AG04449 (cell line): ENCODE measurements at regions not wholly inside any gene's neighbourhood (a gene's known extent, or its start where the extent isn't known, plus 50 kb on each side); places are given as distances from the start of the nearest gene placed in this dataset.

ENCODE experiments used
- CTCF ChIA-PET: fragments of 350-600 bp; formaldehyde crosslinking; extraction: SDS; loops from one replicate; lab custom pipeline; 2021; ENCODE audit warnings: antibody characterized with exemption; lab: Yijun Ruan, JAX
- POLR2A ChIA-PET: fragments of 400-600, 350-600 bp; formaldehyde crosslinking; extraction: SDS; loops from one replicate; lab custom pipeline; 2020; ENCODE audit warnings: antibody characterized with exemption, inconsistent platforms; lab: Yijun Ruan, JAX
- DNase-seq: peaks from one replicate; pipeline ENCODE4 v3.0.0-alpha.2; 2010; ENCODE audit warnings: low read depth, low spot score
- H3K4me3 ChIP-seq: 2 replicates; pipeline ENCODE4 v1.5.1; 2011; ENCODE audit warnings: low read depth, mild to moderate bottlenecking, control low read depth, low read length
- TF ChIP-seq, protein P1 (sequence below): IDR thresholded peaks from one replicate; pipeline ENCODE4 v1.5.1; 2011; ENCODE audit warnings: mild to moderate bottlenecking, moderate library complexity, low read length, control low read depth, inconsistent platforms; ENCODE audit not compliant: insufficient read depth; ENCODE audit errors: missing control alignments

DNA sequence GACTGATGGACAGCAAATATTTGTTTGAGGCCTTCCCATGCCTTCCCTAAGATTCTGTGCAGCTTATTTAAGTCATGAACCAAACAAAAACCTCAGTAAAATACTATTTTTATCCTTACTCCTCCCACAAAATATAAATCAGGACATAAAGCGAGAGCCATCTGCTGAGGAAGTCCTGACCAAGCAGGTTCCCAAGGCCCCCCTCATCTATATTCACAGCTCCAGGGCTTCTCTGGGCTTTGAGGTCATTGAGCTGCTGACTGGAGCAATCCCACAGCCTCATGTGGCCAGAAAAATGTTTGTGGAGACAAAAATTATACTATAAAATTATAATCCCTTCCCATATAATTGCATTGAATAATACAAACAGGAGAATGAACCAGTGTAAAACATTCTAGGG lies 846.2 kb downstream of the ADGRL2 start:
- ChIA-PET POLR2A (no interaction called here), CTCF (no interaction called here)
- no peak overlapping the region for H3K4me3 ChIP-seq
- no peak for DNase-seq
- TF ChIP-seq, protein P1, sequence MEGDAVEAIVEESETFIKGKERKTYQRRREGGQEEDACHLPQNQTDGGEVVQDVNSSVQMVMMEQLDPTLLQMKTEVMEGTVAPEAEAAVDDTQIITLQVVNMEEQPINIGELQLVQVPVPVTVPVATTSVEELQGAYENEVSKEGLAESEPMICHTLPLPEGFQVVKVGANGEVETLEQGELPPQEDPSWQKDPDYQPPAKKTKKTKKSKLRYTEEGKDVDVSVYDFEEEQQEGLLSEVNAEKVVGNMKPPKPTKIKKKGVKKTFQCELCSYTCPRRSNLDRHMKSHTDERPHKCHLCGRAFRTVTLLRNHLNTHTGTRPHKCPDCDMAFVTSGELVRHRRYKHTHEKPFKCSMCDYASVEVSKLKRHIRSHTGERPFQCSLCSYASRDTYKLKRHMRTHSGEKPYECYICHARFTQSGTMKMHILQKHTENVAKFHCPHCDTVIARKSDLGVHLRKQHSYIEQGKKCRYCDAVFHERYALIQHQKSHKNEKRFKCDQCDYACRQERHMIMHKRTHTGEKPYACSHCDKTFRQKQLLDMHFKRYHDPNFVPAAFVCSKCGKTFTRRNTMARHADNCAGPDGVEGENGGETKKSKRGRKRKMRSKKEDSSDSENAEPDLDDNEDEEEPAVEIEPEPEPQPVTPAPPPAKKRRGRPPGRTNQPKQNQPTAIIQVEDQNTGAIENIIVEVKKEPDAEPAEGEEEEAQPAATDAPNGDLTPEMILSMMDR, result no peak

DNA sequence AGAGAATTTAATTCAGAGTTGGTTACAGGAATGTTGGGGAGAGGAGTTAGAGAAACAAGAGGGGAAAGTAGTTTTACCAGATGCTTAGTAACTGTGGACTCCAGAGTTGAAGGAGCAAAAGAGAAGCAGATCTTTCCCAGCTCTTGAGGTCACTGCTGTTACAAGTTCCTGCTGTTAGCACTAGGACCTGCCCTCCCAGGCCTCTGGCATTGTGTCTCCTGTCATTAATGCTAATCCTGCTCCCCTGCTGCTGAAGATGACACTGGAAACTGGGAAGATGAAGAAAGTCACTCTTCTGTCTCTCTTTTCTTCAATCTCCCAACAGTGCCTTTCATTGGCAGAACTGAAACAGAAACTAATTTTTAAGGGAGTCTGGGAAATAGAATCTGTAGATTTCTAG lies 845.6 kb downstream of the ADGRL2 start:
- no peak for DNase-seq
- TF ChIP-seq, protein P1, result no peak
- ChIA-PET POLR2A (no interaction called here), CTCF (no interaction called here)
- H3K4me3 ChIP-seq, result no peak overlapping the region

DNA sequence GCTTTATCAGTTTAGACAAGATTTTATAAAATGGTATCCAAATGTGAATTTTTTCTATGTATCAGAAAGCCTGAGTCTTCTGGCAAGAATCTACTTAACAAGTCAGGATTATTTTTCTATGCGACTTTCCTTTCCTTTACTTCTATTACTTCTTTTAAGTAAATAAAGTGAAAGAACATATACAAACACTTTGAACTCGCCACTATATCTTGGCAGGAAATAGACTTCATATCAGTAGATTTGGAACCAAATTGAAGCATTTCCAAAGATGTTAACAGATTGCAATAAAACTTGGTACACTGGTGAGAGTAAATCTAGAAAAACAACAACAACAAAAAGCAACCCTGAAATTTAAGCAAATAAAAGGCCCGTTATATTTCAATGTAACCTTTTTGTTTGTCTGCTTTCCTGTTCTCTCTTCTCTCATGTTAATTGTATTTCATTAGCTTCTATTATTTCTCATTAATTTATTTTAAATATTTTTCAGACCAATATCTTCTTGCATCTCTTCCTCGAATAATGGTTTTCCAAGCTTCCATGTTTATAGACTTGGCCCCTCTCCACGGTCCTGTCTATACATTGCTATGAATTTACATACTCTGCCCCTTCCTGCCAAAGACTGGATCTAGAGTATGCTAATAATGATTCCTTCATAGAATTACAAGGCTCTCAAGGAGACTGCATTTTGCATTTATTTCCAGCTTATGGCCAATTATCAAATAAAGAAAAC lies 843.6 kb downstream of the ADGRL2 start:
- CTCF ChIA-PET, result no interaction called here
- POLR2A ChIA-PET, result no interaction called here
- DNase-seq, result no peak
- TF ChIP-seq, protein P1, result no peak
- no peak overlapping the region for H3K4me3 ChIP-seq

DNA sequence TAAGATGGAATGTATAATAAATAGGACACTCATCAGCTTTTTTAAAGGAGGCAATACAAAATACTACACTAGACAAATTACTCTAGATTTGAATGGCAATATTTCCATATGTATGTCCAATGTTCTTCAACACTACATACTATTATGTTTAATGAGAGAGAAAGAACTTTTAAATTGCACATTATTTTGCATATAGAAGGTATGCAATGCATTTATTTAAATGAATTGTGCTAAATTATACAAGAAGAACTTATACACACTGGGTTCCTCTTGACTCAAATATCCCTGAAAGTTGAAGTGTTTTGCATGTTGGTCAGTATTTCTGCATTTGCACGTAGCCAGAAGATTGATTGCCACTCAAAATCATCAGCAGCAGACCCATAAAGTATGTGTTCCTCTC lies 839.6 kb downstream of the ADGRL2 start:
- ChIA-PET CTCF (no interaction called here), POLR2A (no interaction called here)
- TF ChIP-seq, protein P1, result no peak
- DNase-seq, result no peak
- H3K4me3 ChIP-seq, result no peak overlapping the region

DNA sequence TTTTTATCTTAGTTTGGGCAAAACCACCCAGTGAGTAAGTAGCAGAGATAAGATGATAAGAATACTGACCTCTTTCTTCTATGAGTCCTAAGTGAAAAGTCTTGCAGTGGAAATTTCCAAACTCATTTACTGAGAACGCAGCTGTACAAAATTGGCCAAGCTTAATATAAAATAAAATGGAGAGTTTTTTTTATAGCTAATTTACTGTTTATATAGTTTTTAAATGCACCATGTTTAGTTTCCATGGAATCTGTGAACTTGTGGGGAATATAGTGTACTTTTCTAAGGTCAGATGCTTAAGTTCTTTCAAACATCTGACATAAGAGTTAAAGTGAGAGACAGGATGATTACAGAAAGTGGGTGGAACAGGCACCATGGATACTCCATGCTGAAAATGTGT lies 833.5 kb downstream of the ADGRL2 start:
- ChIA-PET CTCF (no interaction called here), POLR2A (no interaction called here)
- no peak overlapping the region for H3K4me3 ChIP-seq
- TF ChIP-seq, protein P1, result no peak
- DNase-seq, result no peak

DNA sequence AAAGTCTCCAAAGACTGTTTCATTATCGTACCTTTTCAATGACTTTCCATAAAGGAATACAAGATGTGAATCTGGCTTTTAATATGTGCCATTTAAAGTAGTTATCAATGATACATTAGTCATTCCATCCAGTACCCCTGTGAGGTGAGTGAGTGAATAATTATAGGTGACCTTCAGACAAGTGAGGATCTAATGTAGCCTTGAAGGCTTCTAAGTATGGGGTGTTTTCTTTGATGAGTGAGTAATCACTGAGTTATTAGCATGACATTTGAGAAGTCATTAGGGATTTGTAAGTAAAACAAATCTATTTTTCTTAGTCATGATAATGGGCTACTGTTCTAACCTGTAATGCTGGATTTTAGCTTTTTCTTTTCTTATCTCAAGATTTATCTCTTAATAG lies 831.4 kb downstream of the ADGRL2 start:
- no peak overlapping the region for H3K4me3 ChIP-seq
- no peak for DNase-seq
- CTCF ChIA-PET, result no interaction called here
- POLR2A ChIA-PET, result no interaction called here
- TF ChIP-seq, protein P1, result no peak
